ENCODE measurements at regions not wholly inside any gene's neighbourhood (a gene's known extent, or its start where the extent isn't known, plus 50 kb on each side); places are given as distances from the start of the nearest gene placed in this dataset.
"Not testable (repeated sequence)": the region's sequence is repeated elsewhere in the genome, so short reads cannot be mapped to it uniquely, and the experiment has no call there.

- DNase-seq (ENCODE audit: low spot score): not testable (repeated sequence)
Measured at GRCh38 chr15:30688684-30689083, 62.8 kb downstream of the ARHGAP11B start.

GRCh38 chr15:30690153-30690552, 64.2 kb downstream of the ARHGAP11B start:
- not testable (repeated sequence) for DNase-seq (ENCODE audit: low spot score)

GRCh38 chr15:30695811-30696210, 69.9 kb downstream of the ARHGAP11B start:
- DNase-seq (ENCODE audit: low spot score): not testable (repeated sequence)

GRCh38 chr15:30696439-30697314, 70.7 kb downstream of the ARHGAP11B start:
- not testable (repeated sequence) for DNase-seq (ENCODE audit: low spot score)

- DNase-seq (ENCODE audit: low spot score): not testable (repeated sequence)
Measured at GRCh38 chr15:30697315-30697685, 71.4 kb downstream of the ARHGAP11B start.

- DNase-seq (ENCODE audit: low spot score): not testable (repeated sequence)
Measured at GRCh38 chr15:30700006-30700597, 74.2 kb downstream of the ARHGAP11B start.

GRCh38 chr15:30707976-30708685, 82.2 kb downstream of the ARHGAP11B start:
- not testable (repeated sequence) for DNase-seq (ENCODE audit: low spot score)

- DNase-seq (ENCODE audit: low spot score): not testable (repeated sequence)
Measured at GRCh38 chr15:30708809-30709208, 82.9 kb downstream of the ARHGAP11B start.

- not testable (repeated sequence) for DNase-seq (ENCODE audit: low spot score)
Measured at GRCh38 chr15:30718038-30718643, 92.2 kb downstream of the ARHGAP11B start.

- DNase-seq (ENCODE audit: low spot score): not testable (repeated sequence)
Measured at GRCh38 chr15:30719363-30719762, 93.4 kb downstream of the ARHGAP11B start.

- not testable (repeated sequence) for DNase-seq (ENCODE audit: low spot score)
Measured at GRCh38 chr15:30720825-30721224, 94.9 kb downstream of the ARHGAP11B start.

- not testable (repeated sequence) for DNase-seq (ENCODE audit: low spot score)
Measured at GRCh38 chr15:30721529-30721928, 95.6 kb downstream of the ARHGAP11B start.

- not testable (repeated sequence) for DNase-seq (ENCODE audit: low spot score)
Measured at GRCh38 chr15:30723540-30724175, 97.7 kb downstream of the ARHGAP11B start.

- not testable (repeated sequence) for DNase-seq (ENCODE audit: low spot score)
Measured at GRCh38 chr15:30729880-30730590, 104.1 kb downstream of the ARHGAP11B start.

- not testable (repeated sequence) for DNase-seq (ENCODE audit: low spot score)
Measured at GRCh38 chr15:30730633-30731032, 104.7 kb downstream of the ARHGAP11B start.

GRCh38 chr15:30732100-30732499, 106.2 kb downstream of the ARHGAP11B start:
- DNase-seq (ENCODE audit: low spot score): not testable (repeated sequence)

- not testable (repeated sequence) for DNase-seq (ENCODE audit: low spot score)
Measured at GRCh38 chr15:30735884-30736564, 110.1 kb downstream of the ARHGAP11B start.

- not testable (repeated sequence) for DNase-seq (ENCODE audit: low spot score)
Measured at GRCh38 chr15:30742796-30743195, 116.9 kb downstream of the ARHGAP11B start.

GRCh38 chr15:30749048-30749447, 123.1 kb downstream of the ARHGAP11B start:
- DNase-seq (ENCODE audit: low spot score): peak; percentile 12

GRCh38 chr15:30755036-30755687, 129.2 kb downstream of the ARHGAP11B start:
- not testable (repeated sequence) for DNase-seq (ENCODE audit: low spot score)
